Parathyroid adenoma (tissue), 2 donors: ENCODE measurements at regions not wholly inside any gene's neighbourhood (a gene's known extent, or its start where the extent isn't known, plus 50 kb on each side); places are given as distances from the start of the nearest gene placed in this dataset.

Experiments
- H2AFZ ChIP-seq: fragments of 300-600 bp; sonication (generic); one replicate; pipeline ENCODE4 v1.7.0; 2017; ENCODE audit warnings: antibody characterized with exemption, mild to moderate bottlenecking
- H3K27ac ChIP-seq: fragments of 300-600 bp; sonication (generic); one replicate; pipeline ENCODE4 v1.7.0; 2017
- H3K27me3 ChIP-seq: fragments of 300-600 bp; sonication (generic); one replicate; pipeline ENCODE4 v1.7.0; 2017; ENCODE audit warnings: low read length; ENCODE audit not compliant: control insufficient read depth, insufficient read depth
- H3K36me3 ChIP-seq: fragments of 300-600 bp; sonication (generic); one replicate; pipeline ENCODE4 v1.7.0; 2017; ENCODE audit warnings: low read length; ENCODE audit not compliant: control insufficient read depth, insufficient read depth
- H3K4me1 ChIP-seq: fragments of 300-600 bp; sonication (generic); one replicate; pipeline ENCODE4 v1.7.0; 2017; ENCODE audit warnings: control low read depth
- H3K4me2 ChIP-seq: fragments of 300-600 bp; sonication (generic); one replicate; pipeline ENCODE4 v1.7.0; 2017; ENCODE audit warnings: low read length
- H3K4me3 ChIP-seq: fragments of 300-600 bp; sonication (generic); one replicate; pipeline ENCODE4 v1.7.0; 2017; ENCODE audit warnings: low read depth, low read length
- H3K79me2 ChIP-seq: fragments of 300-600 bp; sonication (generic); one replicate; pipeline ENCODE4 v1.7.0; 2017; ENCODE audit warnings: control low read depth
- H3K9ac ChIP-seq: fragments of 300-600 bp; sonication (generic); one replicate; pipeline ENCODE4 v1.7.0; 2017; ENCODE audit warnings: mild to moderate bottlenecking
- H3K9me3 ChIP-seq: fragments of 300-600 bp; sonication (generic); one replicate; pipeline ENCODE4 v1.7.0; 2017; ENCODE audit warnings: low read length; ENCODE audit not compliant: control insufficient read depth
- CTCF ChIP-seq: fragments of 300-600 bp; sonication (generic); IDR thresholded peaks from one replicate; pipeline ENCODE4 v1.7.0; 2017; ENCODE audit warnings: antibody characterized with exemption, mild to moderate bottlenecking
- donor health status: primary hyperparathyroidism.

- no peaks in the 10 kb centered on the region for H3K4me1 ChIP-seq
- H3K4me3 ChIP-seq = no peak overlapping the region
- no peaks in the 10 kb centered on the region for H3K36me3 ChIP-seq
- no peak for TF ChIP-seq CTCF
- H3K27me3 ChIP-seq = no peaks in the 10 kb centered on the region
- no peaks in the 10 kb centered on the region for H3K79me2 ChIP-seq
- H3K9me3 ChIP-seq = no peaks in the 10 kb centered on the region
- no peak overlapping the region for H3K9ac ChIP-seq
- no peak overlapping the region for H2AFZ ChIP-seq
- H3K27ac ChIP-seq = no peak overlapping the region
- no peak overlapping the region for H3K4me2 ChIP-seq
Measured at GRCh38 chr10:120710076-120710475, 141.1 kb upstream of the WDR11 start.

DNA sequence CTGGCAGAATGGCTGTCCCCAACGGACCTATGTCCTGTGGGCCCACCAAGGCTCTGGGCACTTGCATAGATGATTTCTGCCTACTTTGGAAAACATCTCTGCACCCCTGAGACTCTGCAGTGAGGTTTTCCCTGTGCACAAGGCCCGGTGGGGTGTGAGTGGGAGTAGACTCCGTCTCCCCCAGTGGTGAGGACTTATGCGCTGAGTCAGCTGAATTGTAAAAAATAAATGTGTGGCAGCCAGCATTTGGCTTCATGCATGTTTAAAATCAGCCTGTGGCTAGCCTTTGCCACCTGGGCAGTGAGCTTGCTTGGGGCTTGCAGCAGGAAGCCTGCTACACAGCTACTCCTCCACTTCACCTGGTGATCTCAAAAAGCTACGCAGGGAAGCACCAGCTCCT, 139.3 kb upstream of the WDR11 start:
- TF ChIP-seq CTCF = no peak
- no peaks in the 10 kb centered on the region for H3K79me2 ChIP-seq

GRCh38 chr10:120713573-120714205, 137.5 kb upstream of the WDR11 start:
- H3K27me3 ChIP-seq = no peaks in the 10 kb centered on the region
- no peak overlapping the region for H3K27ac ChIP-seq
- H3K4me1 ChIP-seq = no peaks in the 10 kb centered on the region
- no peak for TF ChIP-seq CTCF
- no peaks in the 10 kb centered on the region for H3K9me3 ChIP-seq
- H3K9ac ChIP-seq = no peak overlapping the region
- H3K4me2 ChIP-seq = no peak overlapping the region
- H3K36me3 ChIP-seq = no peaks in the 10 kb centered on the region
- no peaks in the 10 kb centered on the region for H3K79me2 ChIP-seq
- H2AFZ ChIP-seq = no peak overlapping the region
- H3K4me3 ChIP-seq = no peak overlapping the region

More for the DNA sequence above, 139.3 kb upstream of the WDR11 start:
- no peaks in the 10 kb centered on the region for H3K36me3 ChIP-seq
- no peaks in the 10 kb centered on the region for H3K4me1 ChIP-seq
- no peak overlapping the region for H2AFZ ChIP-seq
- H3K4me2 ChIP-seq = no peak overlapping the region
- H3K27me3 ChIP-seq = no peaks in the 10 kb centered on the region
- H3K4me3 ChIP-seq = no peak overlapping the region
- H3K9me3 ChIP-seq = no peaks in the 10 kb centered on the region
- H3K9ac ChIP-seq = no peak overlapping the region
- no peak overlapping the region for H3K27ac ChIP-seq

GRCh38 chr10:120715171-120715570, 136.0 kb upstream of the WDR11 start:
- Histone ChIP-seq H3K27me3 (no peaks in the 10 kb centered on the region), H3K36me3 (no peaks in the 10 kb centered on the region), H3K9me3 (no peaks in the 10 kb centered on the region), H3K9ac (no peak overlapping the region), H2AFZ (no peak overlapping the region), H3K27ac (no peak overlapping the region), H3K4me1 (no peaks in the 10 kb centered on the region), H3K79me2 (no peaks in the 10 kb centered on the region), H3K4me2 (no peak overlapping the region), H3K4me3 (no peak overlapping the region)
- no peak for TF ChIP-seq CTCF

DNA sequence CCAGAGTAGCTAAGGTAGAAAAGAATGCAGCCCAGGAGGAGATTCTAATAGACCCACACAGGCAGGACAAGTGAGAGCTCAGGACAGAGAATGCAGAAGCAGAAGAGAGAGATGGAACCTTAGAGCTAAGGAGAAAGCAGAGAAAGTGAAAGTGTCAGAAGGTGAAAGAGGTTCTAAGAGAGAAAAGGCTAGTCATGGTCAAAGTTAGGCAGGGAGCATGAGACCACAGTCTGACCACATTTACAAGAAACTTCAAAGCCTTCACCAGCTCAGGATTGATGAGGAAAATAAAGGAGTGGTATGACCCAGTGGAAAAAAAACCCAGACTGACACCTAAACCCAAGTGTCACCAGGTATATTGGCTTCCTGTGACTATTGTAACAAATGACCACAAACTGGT, 131.8 kb upstream of the WDR11 start:
- Histone ChIP-seq H3K4me3 (no peak overlapping the region), H3K27me3 (no peaks in the 10 kb centered on the region), H3K36me3 (no peaks in the 10 kb centered on the region), H3K4me1 (no peaks in the 10 kb centered on the region), H3K9ac (no peak overlapping the region), H3K79me2 (no peaks in the 10 kb centered on the region), H2AFZ (no peak overlapping the region), H3K4me2 (no peak overlapping the region), H3K27ac (no peak overlapping the region), H3K9me3 (no peaks in the 10 kb centered on the region)
- TF ChIP-seq CTCF = no peak
